HG03280 (cell line): ENCODE measurements at regions not wholly inside any gene's neighbourhood (a gene's known extent, or its start where the extent isn't known, plus 50 kb on each side); places are given as distances from the start of the nearest gene placed in this dataset.
"Not testable (repeated sequence)": the region's sequence is repeated elsewhere in the genome, so short reads cannot be mapped to it uniquely, and the experiment has no call there.

Experiments
- ATAC-seq: cut with Tn5 transposase; IDR thresholded peaks from one replicate; pipeline ENCODE4 v1.9.1; 2021; ENCODE audit warnings: mild to moderate bottlenecking, moderate library complexity; ENCODE audit not compliant: unreplicated experiment

GRCh38 chr9:61817127-61817705, 627.4 kb downstream of the SPATA31A7 start:
- ATAC-seq = not testable (repeated sequence)

- ATAC-seq = peak; percentile 85
Measured at GRCh38 chr9:61853624-61854259, 663.9 kb downstream of the SPATA31A7 start.

GRCh38 chr9:61854260-61854640, 664.4 kb downstream of the SPATA31A7 start:
- ATAC-seq = not testable (repeated sequence)

- ATAC-seq = peak; percentile 74
Measured at GRCh38 chr9:61856283-61856682, 666.4 kb downstream of the SPATA31A7 start.

- ATAC-seq = not testable (repeated sequence)
Measured at GRCh38 chr9:61856858-61857453, 667.1 kb downstream of the SPATA31A7 start.

- peak; percentile 73 for ATAC-seq
Measured at GRCh38 chr9:61857709-61858351, 668.0 kb downstream of the SPATA31A7 start.

GRCh38 chr9:61862431-61862971, 672.7 kb downstream of the SPATA31A7 start:
- ATAC-seq = not testable (repeated sequence)

DNA sequence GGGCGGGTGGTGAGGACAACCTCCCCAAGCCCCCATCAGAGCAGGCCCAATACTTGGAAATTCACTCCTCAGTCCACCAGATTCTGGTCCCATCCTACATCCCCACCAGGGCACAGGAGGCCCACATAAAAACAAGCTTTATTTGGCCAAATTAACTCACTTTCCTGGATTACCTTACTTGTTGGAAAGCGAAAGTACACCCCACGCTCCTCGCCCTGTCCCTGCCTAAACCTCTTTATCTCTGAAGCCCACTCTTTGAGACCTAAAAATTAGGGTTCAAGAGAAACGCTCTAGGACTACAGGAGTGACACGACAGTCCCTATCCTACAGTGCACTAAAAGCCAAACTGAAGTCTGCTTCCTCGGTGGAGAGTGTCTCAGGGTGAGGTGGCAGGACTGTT, 674.6 kb downstream of the SPATA31A7 start:
- ATAC-seq = not testable (repeated sequence)

- not testable (repeated sequence) for ATAC-seq
Measured at GRCh38 chr9:61868965-61869364, 679.1 kb downstream of the SPATA31A7 start.

GRCh38 chr9:61872329-61872728, 682.5 kb downstream of the SPATA31A7 start:
- not testable (repeated sequence) for ATAC-seq
